Aorta (tissue), 5 donors: ENCODE measurements at regions not wholly inside any gene's neighbourhood (a gene's known extent, or its start where the extent isn't known, plus 50 kb on each side); places are given as distances from the start of the nearest gene placed in this dataset.

Experiments used
- ATAC-seq: fragments of 200-7000 bp; cut with Tn5 transposase; one replicate; pipeline ENCODE4 v1.9.1; 2022; ENCODE audit warnings: moderate library complexity; ENCODE audit not compliant: low FRiP score
- DNase-seq, 2 donors: peaks; one replicate each; pipeline ENCODE4 v3.0.0-alpha.2; 2020
- H3K27ac ChIP-seq, 2 donors: one replicate each; pipeline ENCODE4 v1.5.1; 2013; ENCODE audit warnings: low read length in 2 of 2, mild to moderate bottlenecking in 2 of 2, moderate library complexity in 2 of 2, control low read depth in 1 of 2, inconsistent platforms in 1 of 2, low read depth in 1 of 2
- H3K27me3 ChIP-seq, 2 donors: one replicate each; pipeline ENCODE4 v1.6.1; 2013; ENCODE audit warnings: control low read depth in 1 of 2, low read length in 1 of 2, mild to moderate bottlenecking in 1 of 2, moderate library complexity in 1 of 2; ENCODE audit not compliant: insufficient read depth in 2 of 2, control insufficient read depth in 1 of 2
- H3K36me3 ChIP-seq, 2 donors: one replicate each; pipeline ENCODE4 v1.6.1; 2013; ENCODE audit warnings: control low read depth in 1 of 2, low read length in 1 of 2, mild to moderate bottlenecking in 1 of 2; ENCODE audit not compliant: insufficient read depth in 2 of 2, control insufficient read depth in 1 of 2
- H3K4me1 ChIP-seq, 2 donors: one replicate each; pipeline ENCODE4 v1.6.1; 2013; ENCODE audit warnings: low read length in 2 of 2, control low read depth in 1 of 2, mild to moderate bottlenecking in 1 of 2, moderate library complexity in 1 of 2; ENCODE audit not compliant: insufficient read depth in 2 of 2, control insufficient read depth in 1 of 2
- H3K4me3 ChIP-seq, 2 donors: one replicate each; pipeline ENCODE4 v1.5.1; 2013; ENCODE audit warnings: low read length in 2 of 2, control low read depth in 1 of 2, mild to moderate bottlenecking in 1 of 2
- H3K9me3 ChIP-seq: one replicate; pipeline ENCODE4 v1.6.1; 2013; ENCODE audit warnings: mild to moderate bottlenecking, low read length; ENCODE audit not compliant: control insufficient read depth
- WGBS, 2 donors: extraction: QIAGEN DNeasy Blood & Tissue Kit; methylation state at CpG; one replicate each; pipeline ENCODE4 v1.1.7; 2013; 5-methylcytosine and 5-hydroxymethylcytosine counted together
- intact Hi-C, 2 donors: fragments of 100-400 bp; cut with DNase I; formaldehyde crosslinking; loops; one replicate each; pipeline versions ENCODE4 v1.14.2 to v1.15.0; 2022
- donor health status: healthy with polysubstance abuse.
- donor health status: Bipolar disorder and iron deficiency.
- donor health status: DM: no; HTN: no; CAD: no.
- donor health status: DM: no; HTN: no; CAD: no.
- donor health status: DM: yes; HTN: yes; CAD: no.

DNA sequence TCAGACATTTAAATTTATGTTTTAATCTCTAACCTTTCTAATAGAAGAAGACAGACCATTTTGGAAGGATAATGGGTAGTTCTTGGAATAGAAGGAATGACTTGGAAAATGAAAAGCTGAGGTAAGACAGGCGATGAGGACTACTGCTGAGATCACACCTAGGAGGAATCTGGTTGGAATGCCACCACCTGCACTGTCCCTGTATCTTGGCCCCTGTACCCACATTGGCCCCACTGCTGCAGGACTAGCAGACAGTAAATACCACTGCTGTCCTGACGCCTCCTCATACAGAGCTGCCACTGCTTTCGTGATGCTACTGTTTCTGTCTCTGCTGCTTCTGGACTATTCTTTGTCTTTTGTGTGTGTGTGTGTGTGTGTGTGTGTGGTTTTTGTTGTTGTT is 359.8 kb downstream of the TMEM232 start:
- WGBS, 2 donors = 85 to 96% methylated on average over 3 of the region's 3 CpGs
- no peak overlapping the region for H3K4me3 ChIP-seq
- intact Hi-C loops = no loop called here
- H3K36me3 ChIP-seq = no peaks in the 10 kb centered on the region
- H3K9me3 ChIP-seq = no peaks in the 10 kb centered on the region
- no peak overlapping the region for H3K27ac ChIP-seq
- DNase-seq (no peak), ATAC-seq (no peak)
- no peaks in the 10 kb centered on the region for H3K4me1 ChIP-seq
- H3K27me3 ChIP-seq = no peaks in the 10 kb centered on the region
